Upper lobe of left lung (tissue), 4 donors: ENCODE measurements at regions not wholly inside any gene's neighbourhood (a gene's known extent, or its start where the extent isn't known, plus 50 kb on each side); places are given as distances from the start of the nearest gene placed in this dataset.

Source experiments
- EP300 ChIP-seq, 4 donors: sonication (generic); formaldehyde crosslinking; IDR thresholded peaks; one replicate each; pipeline ENCODE4 v1.5.1; 2017; ENCODE audit warnings: antibody characterized with exemption in 4 of 4, control low read depth in 2 of 4
- POLR2A ChIP-seq, 4 donors: fragments of 450-650 bp; IDR thresholded peaks; one replicate each; pipeline ENCODE4 v1.5.1; 2016 to 2017; ENCODE audit warnings: antibody characterized with exemption in 4 of 4, mild to moderate bottlenecking in 2 of 4

DNA sequence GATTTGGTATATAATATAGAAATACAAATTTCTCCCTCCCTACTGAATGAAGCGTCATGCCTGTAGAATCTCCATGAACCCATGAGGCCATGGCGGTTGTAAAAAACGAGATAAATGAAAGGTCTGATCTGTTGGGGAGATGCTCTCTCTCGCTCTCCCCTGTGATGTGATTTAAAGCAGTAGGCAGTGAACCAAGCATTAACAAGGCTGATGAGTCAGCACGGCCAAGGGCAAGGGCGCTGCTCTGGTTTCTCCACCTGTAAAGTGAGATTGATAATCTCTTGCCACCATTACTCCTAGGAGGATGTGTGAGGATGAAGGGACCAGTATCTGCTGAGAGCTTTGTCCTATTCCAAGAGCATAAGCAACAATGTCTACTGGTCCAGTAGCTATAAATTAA, 553.3 kb downstream of the CMPK2 start:
- TF ChIP-seq POLR2A (IDR thresholded peaks at IDR 0.05) = no peak
- no peak for TF ChIP-seq EP300 (IDR thresholded peaks at IDR 0.05)
